Fibroblast of mammary gland (primary cell): ENCODE measurements at regions not wholly inside any gene's neighbourhood (a gene's known extent, or its start where the extent isn't known, plus 50 kb on each side); places are given as distances from the start of the nearest gene placed in this dataset.

Source experiments
- DNase-seq: peaks from one replicate; pipeline ENCODE4 v3.0.0-alpha.2; 2010; ENCODE audit warnings: low read depth
- H3K4me3 ChIP-seq: 2 replicates; pipeline ENCODE4 v1.5.1; 2011; ENCODE audit warnings: low read depth, mild to moderate bottlenecking, low read length, moderate library complexity; ENCODE audit not compliant: control insufficient read depth
- CTCF ChIP-seq: conservative IDR thresholded peaks from 2 replicates; pipeline ENCODE4 v1.5.1; 2011; ENCODE audit warnings: low read depth, low read length, inconsistent platforms; ENCODE audit not compliant: control insufficient read depth, insufficient read depth

GRCh38 chr1:166351676-166352075 lies 184.9 kb upstream of the FAM78B start:
- no peak overlapping the region for H3K4me3 ChIP-seq
- no peak for TF ChIP-seq CTCF
- no peak for DNase-seq

DNA sequence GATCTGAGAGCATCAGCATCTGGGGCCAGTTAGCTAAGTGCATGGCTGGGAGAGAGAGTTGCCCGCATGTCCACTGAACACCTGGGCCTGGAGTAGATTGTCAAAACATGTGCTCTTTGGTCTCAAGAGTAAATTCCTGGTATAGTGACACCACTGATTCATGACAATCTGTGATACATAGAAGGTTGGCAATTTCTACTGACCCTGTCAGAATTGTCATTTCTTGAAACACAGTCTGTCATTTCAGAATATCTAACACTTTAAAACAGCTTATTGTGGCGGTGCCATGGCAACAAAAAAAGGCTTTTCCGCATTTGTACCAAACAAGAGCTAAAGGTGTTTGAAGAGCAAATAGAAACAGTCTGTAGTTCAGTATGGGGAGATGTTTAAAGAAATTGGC lies 186.4 kb upstream of the FAM78B start:
- H3K4me3 ChIP-seq: no peak overlapping the region
- no peak for DNase-seq
- no peak for TF ChIP-seq CTCF

DNA sequence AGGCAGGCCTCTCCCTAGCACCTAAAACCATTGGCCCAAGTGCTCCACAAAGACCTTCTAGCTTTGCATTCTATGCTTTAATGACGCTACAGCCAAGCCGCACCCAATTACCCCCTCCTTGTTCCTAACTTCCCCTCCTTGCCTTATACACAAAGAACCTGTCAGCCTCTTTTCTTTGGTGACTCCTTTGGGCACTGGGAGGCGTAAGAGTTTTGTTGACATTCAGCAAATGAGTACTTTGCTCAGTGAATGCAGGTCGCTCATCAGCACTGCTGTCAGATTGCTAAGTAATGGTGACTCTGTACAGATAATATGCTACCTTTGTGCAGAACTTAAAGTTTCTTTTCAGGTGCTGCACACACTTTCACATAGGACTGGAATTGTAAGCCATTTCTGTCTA lies 187.6 kb upstream of the FAM78B start:
- DNase-seq: no peak
- no peak for TF ChIP-seq CTCF
- no peak overlapping the region for H3K4me3 ChIP-seq

DNA sequence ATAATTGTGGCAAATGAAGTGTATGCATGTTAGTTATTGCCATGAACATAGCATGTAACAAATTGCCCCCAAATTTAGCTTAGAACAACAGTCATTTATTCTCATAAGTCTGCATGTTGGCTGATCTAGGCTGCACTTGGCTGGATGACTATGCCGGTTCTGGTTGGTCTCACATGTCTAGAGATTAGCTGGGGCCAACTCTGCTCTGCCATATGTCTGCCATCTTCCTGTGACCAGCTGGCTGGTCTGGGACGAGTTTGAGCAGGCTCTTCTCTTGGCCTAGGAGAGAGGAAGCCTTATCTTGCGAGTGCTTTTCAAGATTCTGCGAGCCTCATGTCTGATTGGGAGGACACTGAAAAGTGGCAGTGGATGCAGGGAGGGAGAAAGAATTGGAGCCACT lies 198.3 kb upstream of the FAM78B start:
- no peak for TF ChIP-seq CTCF
- DNase-seq: no peak
- H3K4me3 ChIP-seq: no peak overlapping the region

DNA sequence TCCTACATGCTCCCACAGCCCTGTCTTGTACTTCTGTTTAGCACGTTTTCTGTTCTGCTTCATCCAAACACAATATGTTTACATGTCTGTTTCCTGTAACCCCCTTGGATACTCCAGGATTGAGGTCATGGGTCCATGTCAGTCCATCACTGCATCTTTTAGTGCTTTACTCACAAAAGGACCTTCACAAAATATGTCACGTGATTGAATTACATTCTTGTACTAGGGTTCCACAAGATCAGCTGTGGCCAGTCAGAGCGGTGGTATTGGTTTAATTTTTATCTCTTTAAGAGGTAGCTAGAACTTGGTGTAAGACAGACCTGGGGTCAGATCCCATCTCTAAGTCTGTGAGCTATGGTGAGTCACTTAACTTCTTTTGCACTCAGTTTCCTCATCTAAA lies 201.2 kb upstream of the FAM78B start:
- no peak for TF ChIP-seq CTCF
- no peak for DNase-seq
- no peak overlapping the region for H3K4me3 ChIP-seq

GRCh38 chr1:166377896-166378295 lies 211.1 kb upstream of the FAM78B start:
- DNase-seq: no peak
- H3K4me3 ChIP-seq: no peak overlapping the region
- no peak for TF ChIP-seq CTCF

DNA sequence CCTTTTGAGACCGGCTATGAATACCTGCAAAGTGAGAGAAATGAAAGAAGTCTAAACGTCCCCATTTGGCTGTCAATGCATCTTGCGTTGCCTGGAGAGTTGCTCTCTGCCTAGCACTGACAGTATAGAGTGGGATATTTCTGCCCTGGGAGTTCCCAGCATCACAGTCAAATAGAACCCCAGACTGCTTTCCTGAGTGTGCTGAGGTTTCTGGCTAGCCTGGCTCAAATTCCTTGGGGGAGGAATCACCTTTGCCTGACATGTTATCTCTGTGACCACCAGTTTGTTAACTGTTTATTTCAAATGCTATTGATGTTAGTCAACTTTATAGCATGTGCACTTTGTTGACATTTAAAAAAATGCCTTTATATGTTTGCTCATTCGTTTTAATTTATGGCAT lies 212.0 kb upstream of the FAM78B start:
- H3K4me3 ChIP-seq: no peak overlapping the region
- TF ChIP-seq CTCF: no peak
- no peak for DNase-seq
